ENCODE measurements at regions not wholly inside any gene's neighbourhood (a gene's known extent, or its start where the extent isn't known, plus 50 kb on each side); places are given as distances from the start of the nearest gene placed in this dataset.

GRCh38 chr7:113548561-113548960 lies 370.2 kb downstream of the PPP1R3A start:
- no peaks in the 10 kb centered on the region for H3K27me3 ChIP-seq (ENCODE audit: control insufficient read depth in 3 of 3, insufficient read depth in 3 of 3, low read length in 2 of 3)
- H3K9me3 ChIP-seq (ENCODE audit: control insufficient read depth in 4 of 4, insufficient read depth in 3 of 4, low read length in 3 of 4): no peaks in the 10 kb centered on the region
- DNase-seq (no peak), ATAC-seq (ENCODE audit: insufficient read depth, low FRiP score) (no peak)
- H3K36me3 ChIP-seq (ENCODE audit: control insufficient read depth in 4 of 4, insufficient read depth in 4 of 4, low read length in 4 of 4): no peaks in the 10 kb centered on the region
- H3K4me1 ChIP-seq (ENCODE audit: control insufficient read depth in 5 of 5, insufficient read depth in 5 of 5, low read length in 5 of 5): no peaks in the 10 kb centered on the region
- TF ChIP-seq CTCF (IDR thresholded peaks at IDR 0.05; ENCODE audit: control extremely low read depth, extremely low read depth): no peak
- no peak overlapping the region for H3K27ac ChIP-seq (ENCODE audit: low read depth in 1 of 2, low read length in 1 of 2)
- H3K9ac ChIP-seq (ENCODE audit: insufficient read depth in 1 of 2, low read length in 2 of 2): no peak overlapping the region
- no peak overlapping the region for H3K4me3 ChIP-seq

GRCh38 chr7:113548137-113548536 lies 370.7 kb downstream of the PPP1R3A start:
- no peaks in the 10 kb centered on the region for H3K27me3 ChIP-seq (ENCODE audit: control insufficient read depth in 3 of 3, insufficient read depth in 3 of 3, low read length in 2 of 3)
- H3K9me3 ChIP-seq (ENCODE audit: control insufficient read depth in 4 of 4, insufficient read depth in 3 of 4, low read length in 3 of 4): no peaks in the 10 kb centered on the region
- no peak for ATAC-seq (ENCODE audit: insufficient read depth, low FRiP score)
- no peak overlapping the region for H3K27ac ChIP-seq (ENCODE audit: low read depth in 1 of 2, low read length in 1 of 2)
- H3K36me3 ChIP-seq (ENCODE audit: control insufficient read depth in 4 of 4, insufficient read depth in 4 of 4, low read length in 4 of 4): no peaks in the 10 kb centered on the region
- no peak for TF ChIP-seq CTCF (IDR thresholded peaks at IDR 0.05; ENCODE audit: control extremely low read depth, extremely low read depth)
- DNase-seq: no peak
- H3K9ac ChIP-seq (ENCODE audit: insufficient read depth in 1 of 2, low read length in 2 of 2): no peak overlapping the region
- H3K4me3 ChIP-seq: no peak overlapping the region
- H3K4me1 ChIP-seq (ENCODE audit: control insufficient read depth in 5 of 5, insufficient read depth in 5 of 5, low read length in 5 of 5): no peaks in the 10 kb centered on the region

GRCh38 chr7:113521468-113521867 lies 397.3 kb downstream of the PPP1R3A start:
- no peak for TF ChIP-seq CTCF (IDR thresholded peaks at IDR 0.05; ENCODE audit: control extremely low read depth, extremely low read depth)
- no peaks in the 10 kb centered on the region for H3K4me1 ChIP-seq (ENCODE audit: control insufficient read depth in 5 of 5, insufficient read depth in 5 of 5, low read length in 5 of 5)
- 86 to 96% methylated on average over 2 of the region's 2 CpGs for whole genome bisulfite sequencing, 2 donors
- no peak overlapping the region for H3K9ac ChIP-seq (ENCODE audit: insufficient read depth in 1 of 2, low read length in 2 of 2)
- no peak for DNase-seq
- H3K27me3 ChIP-seq (ENCODE audit: control insufficient read depth in 3 of 3, insufficient read depth in 3 of 3, low read length in 2 of 3): no peaks in the 10 kb centered on the region
- H3K36me3 ChIP-seq (ENCODE audit: control insufficient read depth in 4 of 4, insufficient read depth in 4 of 4, low read length in 4 of 4): no peaks in the 10 kb centered on the region
- no peak overlapping the region for H3K4me3 ChIP-seq
- no peak overlapping the region for H3K27ac ChIP-seq (ENCODE audit: low read depth in 1 of 2, low read length in 1 of 2)
- H3K9me3 ChIP-seq (ENCODE audit: control insufficient read depth in 4 of 4, insufficient read depth in 3 of 4, low read length in 3 of 4): no peaks in the 10 kb centered on the region
- no peak for ATAC-seq (ENCODE audit: insufficient read depth, low FRiP score)

- H3K9me3 ChIP-seq (ENCODE audit: control insufficient read depth in 4 of 4, insufficient read depth in 3 of 4, low read length in 3 of 4): no peaks in the 10 kb centered on the region
- WGBS, 2 donors: 73 to 76% methylated on average over 5 of the region's 5 CpGs
- no peaks in the 10 kb centered on the region for H3K4me1 ChIP-seq (ENCODE audit: control insufficient read depth in 5 of 5, insufficient read depth in 5 of 5, low read length in 5 of 5)
- no peak for DNase-seq
- TF ChIP-seq CTCF (IDR thresholded peaks at IDR 0.05; ENCODE audit: control extremely low read depth, extremely low read depth): no peak
- H3K36me3 ChIP-seq (ENCODE audit: control insufficient read depth in 4 of 4, insufficient read depth in 4 of 4, low read length in 4 of 4): no peaks in the 10 kb centered on the region
- H3K4me3 ChIP-seq: no peak overlapping the region
- ATAC-seq (ENCODE audit: insufficient read depth, low FRiP score): no peak
- H3K27ac ChIP-seq (ENCODE audit: low read depth in 1 of 2, low read length in 1 of 2): no peak overlapping the region
- no peaks in the 10 kb centered on the region for H3K27me3 ChIP-seq (ENCODE audit: control insufficient read depth in 3 of 3, insufficient read depth in 3 of 3, low read length in 2 of 3)
- H3K9ac ChIP-seq (ENCODE audit: insufficient read depth in 1 of 2, low read length in 2 of 2): no peak overlapping the region
These were observed 399.3 kb downstream of the PPP1R3A start for GRCh38 chr7:113519472-113519871.
